Spleen (tissue), 7 donors: ENCODE measurements at regions not wholly inside any gene's neighbourhood (a gene's known extent, or its start where the extent isn't known, plus 50 kb on each side); places are given as distances from the start of the nearest gene placed in this dataset.

Source experiments
- POLR2A ChIP-seq, 3 donors: fragments of 450-650 bp; IDR thresholded peaks; one replicate each; pipeline ENCODE4 v1.5.1; 2017; ENCODE audit warnings: antibody characterized with exemption in 3 of 3, mild to moderate bottlenecking in 1 of 3
- TF ChIP-seq, protein P1 (sequence below), 11 experiments: fragments of 200-600 bp in 7 of 11; fragments of 450-650 bp in 4 of 11; sonication (generic) in 4 of 11; IDR thresholded peaks in 8 of 11; conservative IDR thresholded peaks in 3 of 11; 1 replicate in 7 of 11; 2 replicates in 4 of 11; pipeline versions ENCODE4 v1.4.0 to v1.8.0; 2016 to 2021; ENCODE audit warnings: antibody characterized with exemption in 11 of 11, inconsistent platforms in 4 of 11, mild to moderate bottlenecking in 1 of 11
- donor health status: DM: no; HTN: no; CAD: no; lungs with moderate emphysema.
- donor health status: DM: no; HTN: no; CAD: no.
- donor health status: DM: no; HTN: no; CAD: no.

DNA sequence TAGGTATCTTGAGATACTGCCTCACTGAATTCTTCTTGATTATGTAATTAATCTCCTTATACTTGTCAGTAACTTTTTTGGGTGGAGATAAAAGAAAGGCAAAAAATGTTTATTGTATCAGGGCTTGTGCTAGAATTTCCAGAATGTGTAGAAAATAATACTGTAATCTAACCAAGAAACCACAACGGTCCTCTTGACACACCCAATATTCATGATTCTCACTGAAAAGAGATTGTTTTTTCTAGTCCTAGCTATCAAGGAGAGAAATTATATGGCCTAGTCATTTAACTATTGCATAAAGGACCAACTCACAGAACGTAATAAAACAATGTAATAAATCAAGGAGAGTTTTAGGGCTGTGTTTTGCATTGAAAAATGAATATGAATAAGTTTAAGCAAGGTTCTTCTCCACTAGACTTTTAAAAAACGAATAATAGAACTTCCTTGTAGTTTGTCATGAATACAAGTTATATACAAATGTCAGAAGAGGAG lies 80.0 kb upstream of the STEAP4 start:
- TF ChIP-seq, protein P1, sequence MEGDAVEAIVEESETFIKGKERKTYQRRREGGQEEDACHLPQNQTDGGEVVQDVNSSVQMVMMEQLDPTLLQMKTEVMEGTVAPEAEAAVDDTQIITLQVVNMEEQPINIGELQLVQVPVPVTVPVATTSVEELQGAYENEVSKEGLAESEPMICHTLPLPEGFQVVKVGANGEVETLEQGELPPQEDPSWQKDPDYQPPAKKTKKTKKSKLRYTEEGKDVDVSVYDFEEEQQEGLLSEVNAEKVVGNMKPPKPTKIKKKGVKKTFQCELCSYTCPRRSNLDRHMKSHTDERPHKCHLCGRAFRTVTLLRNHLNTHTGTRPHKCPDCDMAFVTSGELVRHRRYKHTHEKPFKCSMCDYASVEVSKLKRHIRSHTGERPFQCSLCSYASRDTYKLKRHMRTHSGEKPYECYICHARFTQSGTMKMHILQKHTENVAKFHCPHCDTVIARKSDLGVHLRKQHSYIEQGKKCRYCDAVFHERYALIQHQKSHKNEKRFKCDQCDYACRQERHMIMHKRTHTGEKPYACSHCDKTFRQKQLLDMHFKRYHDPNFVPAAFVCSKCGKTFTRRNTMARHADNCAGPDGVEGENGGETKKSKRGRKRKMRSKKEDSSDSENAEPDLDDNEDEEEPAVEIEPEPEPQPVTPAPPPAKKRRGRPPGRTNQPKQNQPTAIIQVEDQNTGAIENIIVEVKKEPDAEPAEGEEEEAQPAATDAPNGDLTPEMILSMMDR (IDR thresholded peaks at IDR 0.05 in 8 of 11, conservative IDR thresholded peaks at IDR 0.05 in 3 of 11) = no peak
- no peak for TF ChIP-seq POLR2A (IDR thresholded peaks at IDR 0.05)
